ENCODE measurements at regions not wholly inside any gene's neighbourhood (a gene's known extent, or its start where the extent isn't known, plus 50 kb on each side); places are given as distances from the start of the nearest gene placed in this dataset.

DNA sequence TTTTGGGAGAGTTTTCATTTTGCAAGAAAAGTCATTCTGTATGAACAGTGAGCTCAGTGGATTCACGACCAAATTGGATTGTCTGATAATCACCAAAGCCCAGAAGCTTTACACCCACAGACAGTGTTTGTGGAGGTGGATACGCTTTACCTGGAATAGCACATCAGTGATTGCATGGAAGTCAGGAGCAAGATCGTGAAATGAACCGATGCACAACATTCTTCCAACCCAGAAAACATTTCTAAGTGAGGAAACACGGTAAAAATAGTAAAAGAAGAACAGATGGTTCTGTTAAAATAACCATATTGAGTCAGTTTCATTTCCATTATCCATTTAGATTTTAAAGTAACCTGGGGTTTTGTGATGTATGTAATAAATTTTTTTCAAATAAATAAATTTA lies 478.2 kb upstream of the PFKP start:
- DNase-seq = no peak
- H3K4me3 ChIP-seq = no peak overlapping the region
- no peaks in the 10 kb centered on the region for H3K36me3 ChIP-seq
- H3K9me3 ChIP-seq = no peaks in the 10 kb centered on the region
- no peaks in the 10 kb centered on the region for H3K4me1 ChIP-seq
- H3K27me3 ChIP-seq = no peaks in the 10 kb centered on the region
- no peak for TF ChIP-seq POLR2A (IDR thresholded peaks at IDR 0.05)
- TF ChIP-seq, protein P1, sequence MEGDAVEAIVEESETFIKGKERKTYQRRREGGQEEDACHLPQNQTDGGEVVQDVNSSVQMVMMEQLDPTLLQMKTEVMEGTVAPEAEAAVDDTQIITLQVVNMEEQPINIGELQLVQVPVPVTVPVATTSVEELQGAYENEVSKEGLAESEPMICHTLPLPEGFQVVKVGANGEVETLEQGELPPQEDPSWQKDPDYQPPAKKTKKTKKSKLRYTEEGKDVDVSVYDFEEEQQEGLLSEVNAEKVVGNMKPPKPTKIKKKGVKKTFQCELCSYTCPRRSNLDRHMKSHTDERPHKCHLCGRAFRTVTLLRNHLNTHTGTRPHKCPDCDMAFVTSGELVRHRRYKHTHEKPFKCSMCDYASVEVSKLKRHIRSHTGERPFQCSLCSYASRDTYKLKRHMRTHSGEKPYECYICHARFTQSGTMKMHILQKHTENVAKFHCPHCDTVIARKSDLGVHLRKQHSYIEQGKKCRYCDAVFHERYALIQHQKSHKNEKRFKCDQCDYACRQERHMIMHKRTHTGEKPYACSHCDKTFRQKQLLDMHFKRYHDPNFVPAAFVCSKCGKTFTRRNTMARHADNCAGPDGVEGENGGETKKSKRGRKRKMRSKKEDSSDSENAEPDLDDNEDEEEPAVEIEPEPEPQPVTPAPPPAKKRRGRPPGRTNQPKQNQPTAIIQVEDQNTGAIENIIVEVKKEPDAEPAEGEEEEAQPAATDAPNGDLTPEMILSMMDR (IDR thresholded peaks at IDR 0.05) = no peak
- H3K27ac ChIP-seq = no peak overlapping the region

DNA sequence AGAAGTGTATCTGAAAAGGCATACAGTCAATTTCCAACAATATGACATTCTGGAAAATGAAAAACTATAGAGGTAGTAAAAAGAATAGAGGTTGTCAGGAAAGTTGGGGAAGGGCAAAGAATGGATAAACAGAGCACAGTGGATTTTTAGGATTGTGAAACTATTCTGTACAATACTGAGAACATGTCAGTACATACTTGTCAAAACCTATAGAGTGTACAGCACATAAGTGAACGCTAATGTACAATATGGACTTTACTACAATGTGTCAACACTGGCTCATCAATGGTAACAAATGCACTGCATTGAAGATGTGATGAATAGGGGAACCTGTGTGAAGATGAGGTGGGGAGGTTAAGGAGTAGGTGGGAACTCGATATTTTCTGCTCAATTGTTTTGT lies 483.0 kb upstream of the PFKP start:
- H3K36me3 ChIP-seq = no peaks in the 10 kb centered on the region
- no peaks in the 10 kb centered on the region for H3K27me3 ChIP-seq
- TF ChIP-seq POLR2A (IDR thresholded peaks at IDR 0.05) = no peak
- TF ChIP-seq, protein P1 (IDR thresholded peaks at IDR 0.05) = no peak
- no peak overlapping the region for H3K27ac ChIP-seq
- H3K4me1 ChIP-seq = no peaks in the 10 kb centered on the region
- H3K4me3 ChIP-seq = no peak overlapping the region
- no peak for DNase-seq
- H3K9me3 ChIP-seq = no peaks in the 10 kb centered on the region

DNA sequence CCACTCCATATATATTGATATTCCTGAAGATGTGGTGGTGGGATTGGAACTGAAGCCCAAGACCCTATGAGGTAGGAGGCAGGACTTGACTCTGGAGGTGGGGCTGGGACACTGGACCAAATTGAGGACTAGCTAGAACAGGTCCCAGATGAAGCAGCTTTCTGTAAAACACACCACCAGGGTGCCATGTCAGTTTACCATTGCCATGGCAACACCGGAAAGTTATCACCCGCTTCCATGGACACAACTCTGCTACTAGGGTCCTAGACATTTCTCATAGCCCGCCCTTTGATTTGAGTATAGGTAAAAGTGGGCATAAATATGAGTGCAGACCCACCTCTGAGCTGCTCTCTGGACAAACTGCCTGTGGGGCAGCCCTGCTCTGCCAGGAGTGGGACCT lies 490.5 kb upstream of the PFKP start:
- Histone ChIP-seq H3K27ac (no peak overlapping the region), H3K4me3 (no peak overlapping the region), H3K4me1 (no peaks in the 10 kb centered on the region), H3K27me3 (no peaks in the 10 kb centered on the region), H3K36me3 (no peaks in the 10 kb centered on the region), H3K9me3 (no peaks in the 10 kb centered on the region)
- no peak for DNase-seq
- TF ChIP-seq, protein P1 (IDR thresholded peaks at IDR 0.05) = no peak
- TF ChIP-seq POLR2A (IDR thresholded peaks at IDR 0.05) = no peak

DNA sequence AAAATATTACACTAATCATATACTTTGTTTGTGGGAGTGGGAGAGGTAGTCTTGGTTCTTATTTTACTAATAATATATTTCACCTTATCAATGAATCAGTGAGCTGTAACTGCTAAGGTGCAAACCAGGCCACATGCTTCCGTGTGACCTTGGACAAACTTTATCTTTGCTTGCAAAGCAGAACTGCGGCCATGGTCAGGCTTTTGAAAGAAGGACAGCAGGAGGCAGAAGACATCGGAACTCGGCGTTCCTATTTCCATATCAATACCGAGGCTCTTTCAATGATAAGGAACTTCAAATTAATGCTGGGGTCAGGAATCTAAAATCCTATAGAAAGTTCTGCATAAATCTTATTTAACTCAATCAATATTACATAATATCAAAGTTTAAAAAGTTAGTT lies 491.9 kb upstream of the PFKP start:
- Histone ChIP-seq H3K36me3 (no peaks in the 10 kb centered on the region), H3K9me3 (no peaks in the 10 kb centered on the region), H3K27me3 (no peaks in the 10 kb centered on the region), H3K4me1 (no peaks in the 10 kb centered on the region), H3K27ac (no peak overlapping the region), H3K4me3 (no peak overlapping the region)
- no peak for DNase-seq
- TF ChIP-seq, protein P1 (IDR thresholded peaks at IDR 0.05) = no peak
- no peak for TF ChIP-seq POLR2A (IDR thresholded peaks at IDR 0.05)

DNA sequence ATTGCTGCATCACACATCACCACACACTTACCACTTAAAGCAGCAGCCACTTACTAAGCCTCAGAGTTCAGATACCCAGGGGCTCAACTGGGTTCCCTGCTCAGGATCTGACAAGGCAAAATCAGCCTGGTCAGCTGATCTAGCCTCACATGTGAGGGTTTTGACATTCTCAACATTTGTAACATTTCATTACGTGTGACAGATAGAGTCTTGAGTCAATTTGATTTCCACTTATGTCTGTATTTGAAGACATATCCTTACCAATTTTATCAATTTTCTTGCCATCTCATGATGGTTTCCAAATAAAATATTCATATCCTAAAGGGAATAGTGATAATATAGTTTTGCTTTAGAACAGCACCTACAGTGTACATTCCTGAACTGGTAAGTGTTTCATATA lies 494.7 kb upstream of the PFKP start:
- no peaks in the 10 kb centered on the region for H3K9me3 ChIP-seq
- no peaks in the 10 kb centered on the region for H3K27me3 ChIP-seq
- no peaks in the 10 kb centered on the region for H3K4me1 ChIP-seq
- no peak for DNase-seq
- no peaks in the 10 kb centered on the region for H3K36me3 ChIP-seq
- no peak overlapping the region for H3K4me3 ChIP-seq
- no peak overlapping the region for H3K27ac ChIP-seq
- TF ChIP-seq, protein P1 (IDR thresholded peaks at IDR 0.05) = no peak
- no peak for TF ChIP-seq POLR2A (IDR thresholded peaks at IDR 0.05)

DNA sequence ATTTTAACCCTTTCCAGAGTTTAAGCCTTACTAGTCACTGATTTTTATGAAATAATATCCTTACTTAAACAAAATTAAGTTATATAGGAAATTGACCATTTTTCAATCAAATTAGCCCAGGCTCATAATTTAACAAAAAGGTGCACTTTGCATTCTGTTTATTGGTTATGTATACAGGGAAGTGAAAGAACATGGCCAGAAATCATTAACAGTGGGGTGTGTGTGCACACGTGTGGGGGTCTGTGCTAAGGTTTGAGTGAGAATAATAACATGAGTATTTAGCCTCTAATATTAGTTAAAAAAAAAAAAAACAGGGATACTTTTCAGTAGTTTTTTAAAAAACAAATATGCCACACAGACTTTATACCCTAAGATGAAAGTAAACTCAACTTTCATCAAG lies 510.5 kb upstream of the PFKP start:
- Histone ChIP-seq H3K27me3 (no peaks in the 10 kb centered on the region), H3K4me1 (no peaks in the 10 kb centered on the region), H3K36me3 (no peaks in the 10 kb centered on the region), H3K9me3 (peaks cover 0 to 4% (median 0%) of the 10 kb centered on the region in 4 donors), H3K27ac (no peak overlapping the region), H3K4me3 (no peak overlapping the region)
- no peak for TF ChIP-seq POLR2A (IDR thresholded peaks at IDR 0.05)
- TF ChIP-seq, protein P1 (IDR thresholded peaks at IDR 0.05) = no peak
- DNase-seq = no peak
